GM18951 (cell line): ENCODE measurements at regions not wholly inside any gene's neighbourhood (a gene's known extent, or its start where the extent isn't known, plus 50 kb on each side); places are given as distances from the start of the nearest gene placed in this dataset.

Experiments used
- POLR2A ChIP-seq: IDR thresholded peaks from 4 replicates; pipeline ENCODE4 v1.6.1; 2011; ENCODE audit warnings: mild to moderate bottlenecking; ENCODE audit not compliant: insufficient read length, insufficient read depth; ENCODE audit errors: extremely low read depth
- in situ Hi-C: fragments of 300-500 bp; cut with MboI; formaldehyde crosslinking; loops from one replicate; pipeline ENCODE4 v1.12.0; 2022; ENCODE audit warnings: low sequenced_read_pairs, mixed read lengths, inconsistent platforms; ENCODE audit not compliant: unreplicated experiment

DNA sequence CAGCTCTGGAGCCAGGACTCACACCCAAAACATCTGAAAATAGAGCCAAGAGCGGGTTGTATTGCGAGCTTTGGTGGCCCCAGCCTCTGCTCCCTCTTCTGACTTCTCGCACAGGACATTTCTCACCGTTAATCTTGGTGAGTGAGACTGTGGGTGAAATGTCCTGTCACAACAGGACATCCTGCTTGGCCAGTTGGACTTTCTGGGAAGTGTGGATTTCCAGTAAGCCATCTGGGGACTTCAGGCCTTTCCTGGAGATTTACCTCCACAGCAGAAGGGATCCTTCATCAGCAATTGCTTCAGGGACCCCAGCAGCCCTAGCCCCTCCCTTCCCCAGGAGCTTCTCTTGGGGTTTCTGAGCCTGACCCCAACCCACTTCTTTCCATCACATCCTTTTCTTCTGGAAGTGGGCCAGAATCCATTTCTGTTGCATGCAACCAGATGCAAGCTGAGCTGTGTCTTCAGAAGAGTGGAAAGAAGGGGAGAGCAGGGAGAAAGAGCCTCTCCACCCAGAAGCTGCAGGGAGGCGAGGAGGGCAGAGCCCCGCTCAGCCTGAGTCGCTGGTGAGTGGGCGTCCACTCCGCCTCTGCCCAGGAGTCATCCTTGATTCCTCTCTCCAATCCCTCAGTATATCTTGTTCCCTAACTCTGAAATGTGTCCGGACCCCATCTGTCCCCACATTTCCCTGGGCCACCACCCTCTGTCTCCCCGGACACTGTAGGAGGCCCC lies 50.3 kb upstream of the GADD45G start:
- TF ChIP-seq POLR2A = no peak
- in situ Hi-C loops = no loop called here

DNA sequence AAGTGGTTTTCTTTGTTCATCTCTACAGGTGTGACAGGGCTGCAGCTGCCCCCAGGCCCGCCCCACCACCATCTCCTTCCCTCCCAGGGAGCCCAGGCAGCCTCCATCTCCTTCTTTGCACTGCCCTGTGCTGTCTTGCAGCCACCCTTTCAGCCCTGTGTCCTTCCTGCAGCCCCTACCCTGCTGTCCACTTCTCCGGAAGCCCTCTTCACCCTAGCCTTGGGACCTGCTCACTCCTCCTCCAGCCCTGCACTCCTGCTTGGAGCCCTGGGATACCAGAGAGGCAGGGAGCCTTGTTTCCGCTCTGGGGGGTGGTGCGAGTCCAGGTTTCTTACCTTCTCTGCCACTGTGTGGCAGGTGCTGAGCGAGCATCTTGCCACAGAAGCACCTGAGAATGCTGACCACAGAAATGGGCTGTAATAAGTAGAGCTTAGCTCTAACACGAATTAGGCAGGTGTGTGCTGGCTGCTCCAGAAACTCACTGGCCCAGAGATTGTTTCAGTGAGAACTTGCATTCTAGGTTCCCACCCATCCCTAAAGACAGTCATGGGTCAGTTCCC lies 51.3 kb upstream of the GADD45G start:
- no peak for TF ChIP-seq POLR2A
- in situ Hi-C loops = no loop called here

GRCh38 chr9:89550346-89550927 lies 52.5 kb upstream of the SEMA4D start:
- in situ Hi-C loops = no loop called here
- no peak for TF ChIP-seq POLR2A

DNA sequence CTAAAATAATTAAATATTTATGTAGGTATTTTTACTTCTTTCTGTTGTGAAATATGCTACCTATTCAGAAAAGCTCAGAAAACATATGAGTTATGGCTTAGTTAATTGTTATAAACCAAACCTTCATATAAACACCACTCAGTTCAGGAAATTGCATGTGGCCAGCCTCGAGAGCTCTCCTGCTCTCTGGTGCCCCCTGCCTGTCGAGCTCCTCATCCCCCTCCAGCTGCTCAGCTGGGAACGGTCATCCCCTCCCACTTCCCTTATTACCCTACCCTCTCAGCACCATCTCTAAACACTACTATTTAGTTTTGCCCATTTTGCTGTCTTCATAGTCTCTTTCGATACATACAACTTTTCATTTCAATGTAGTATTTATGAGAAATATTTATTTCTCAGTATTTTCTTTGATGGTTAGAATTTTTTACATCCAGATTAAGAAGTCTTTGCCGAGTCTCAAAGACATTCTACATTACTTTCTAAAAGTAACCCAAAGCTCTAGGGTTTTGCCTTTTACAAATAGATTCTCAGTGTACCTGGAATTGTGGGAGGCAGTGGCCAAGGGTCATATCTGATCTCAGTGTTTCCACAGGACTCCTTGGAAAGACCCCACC lies 51.2 kb upstream of the SEMA4D start:
- TF ChIP-seq POLR2A = no peak
- in situ Hi-C loops = loop anchor here (10.0 kb wide), 1 partner anchor 144 kb away; no protein-coding TSS in a partner anchor

GRCh38 chr9:89548071-89548638 lies 50.2 kb upstream of the SEMA4D start:
- TF ChIP-seq POLR2A = no peak
- in situ Hi-C loops = loop anchor here (10.0 kb wide), 1 partner anchor 143 kb away; no protein-coding TSS in a partner anchor
